GM18907 (cell line): ENCODE measurements at regions not wholly inside any gene's neighbourhood (a gene's known extent, or its start where the extent isn't known, plus 50 kb on each side); places are given as distances from the start of the nearest gene placed in this dataset.

ENCODE experiments used
- ATAC-seq: cut with Tn5 transposase; IDR thresholded peaks from one replicate; pipeline ENCODE4 v1.9.1; 2021; ENCODE audit warnings: mild to moderate bottlenecking, moderate library complexity; ENCODE audit not compliant: unreplicated experiment

DNA sequence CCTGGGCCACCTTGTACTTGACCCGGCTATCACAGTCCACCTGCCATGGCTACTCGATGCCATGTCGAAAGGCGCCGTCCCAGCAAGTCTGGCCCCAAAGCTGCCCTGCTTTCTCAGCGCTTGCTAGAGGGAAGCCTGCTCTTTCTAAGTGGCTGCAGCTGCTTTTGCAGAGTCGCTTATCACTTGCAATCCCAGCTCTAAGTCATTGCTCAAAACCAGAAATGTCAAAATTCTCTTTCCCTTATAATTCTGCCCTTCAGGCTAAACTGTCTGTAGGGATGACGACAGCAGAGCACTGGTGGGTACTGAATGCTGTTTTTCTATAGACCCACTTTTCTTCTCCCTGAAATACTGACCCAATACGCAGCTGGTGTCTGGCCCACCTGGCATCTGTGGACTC, 184.2 kb downstream of the ENGASE start:
- ATAC-seq = no peak

DNA sequence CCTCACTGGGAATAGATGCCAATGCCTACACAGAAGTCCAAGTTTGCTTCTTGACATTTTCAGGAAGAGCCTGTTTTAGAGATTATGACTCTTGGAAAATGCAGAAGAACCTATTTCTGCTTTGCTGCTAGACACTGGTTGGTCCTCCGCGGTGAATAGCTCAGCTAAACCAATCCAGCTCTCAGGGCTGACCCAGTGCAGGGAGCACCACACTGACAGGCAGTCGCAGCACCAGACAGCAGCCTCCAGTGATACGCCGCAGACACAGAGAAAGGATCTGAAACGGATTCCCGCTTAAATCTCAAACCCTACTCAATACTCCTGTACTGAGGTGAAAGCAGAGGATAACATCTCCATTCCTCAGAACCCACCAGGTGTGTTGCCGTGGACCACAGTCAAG, 183.4 kb downstream of the ENGASE start:
- ATAC-seq = no peak

DNA sequence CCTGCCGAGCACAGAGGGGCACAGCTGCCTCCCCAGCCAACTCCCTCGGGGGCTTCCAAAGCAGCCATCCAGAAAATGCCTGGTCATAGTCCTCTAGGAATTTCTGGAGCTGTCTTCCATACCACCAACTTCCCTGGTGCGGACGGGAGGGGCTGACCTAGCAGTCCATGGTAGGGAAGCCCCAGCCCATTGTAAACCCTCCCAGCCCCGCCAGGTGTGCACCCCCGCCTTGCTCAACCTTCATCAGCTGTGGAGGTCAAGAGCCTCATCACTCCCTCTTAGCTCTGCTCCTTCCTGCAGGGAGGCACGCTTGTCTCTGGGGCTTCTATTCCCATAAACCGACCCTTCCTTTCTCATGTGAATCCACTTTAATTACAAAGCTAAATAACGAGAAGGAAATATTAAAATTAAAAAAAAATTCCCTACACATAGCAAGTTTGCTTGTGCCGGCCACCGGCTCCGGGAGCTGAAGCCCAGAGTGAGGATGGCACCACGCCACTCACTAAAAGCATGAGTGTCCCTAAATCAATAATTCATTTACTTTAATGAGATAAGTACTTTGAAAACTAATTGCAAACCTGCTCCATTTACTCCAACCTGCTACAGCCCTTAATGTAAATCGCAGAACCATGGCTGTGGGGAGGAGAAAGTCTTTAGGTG, 181.4 kb downstream of the ENGASE start:
- ATAC-seq = no peak

DNA sequence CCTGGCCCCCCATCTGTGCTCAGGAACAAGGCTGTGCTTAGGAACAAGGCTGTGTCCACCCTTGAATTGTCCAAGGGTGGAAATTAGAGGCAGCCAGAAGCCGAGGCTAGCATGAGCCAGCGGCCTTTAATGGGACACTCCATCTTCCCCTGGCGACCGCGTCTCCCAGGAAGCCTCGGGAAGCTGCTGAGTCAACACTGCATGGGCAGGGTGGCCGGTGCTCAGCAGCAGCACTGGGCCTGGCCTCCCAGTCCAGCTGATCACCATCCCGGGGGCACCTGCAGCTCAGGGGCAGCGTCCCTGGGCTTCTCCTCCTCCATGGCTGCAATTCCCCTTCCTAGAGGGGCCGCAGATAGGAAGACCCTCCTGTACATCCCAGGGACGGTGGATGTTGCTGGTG, 180.8 kb downstream of the ENGASE start:
- ATAC-seq = no peak

DNA sequence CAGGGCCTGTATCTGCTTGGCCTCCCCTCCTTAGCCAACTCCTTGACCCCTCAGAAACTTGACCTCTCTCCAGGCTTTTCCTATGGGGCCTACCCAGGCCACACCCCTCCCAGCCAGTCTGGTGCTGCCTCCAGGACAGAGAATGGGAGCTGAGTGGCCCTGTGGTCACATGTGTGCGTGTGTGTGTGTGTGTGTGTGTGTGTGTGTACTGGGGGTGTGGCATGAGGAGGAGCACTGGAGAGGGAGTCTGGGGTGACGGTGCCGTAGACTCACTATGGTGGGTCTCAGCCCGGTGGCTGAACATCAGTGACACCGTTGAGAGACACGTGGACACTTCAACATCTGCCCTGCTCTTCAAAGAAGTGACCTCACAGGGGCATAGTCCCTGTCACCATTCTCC, 180.4 kb downstream of the ENGASE start:
- no peak for ATAC-seq

DNA sequence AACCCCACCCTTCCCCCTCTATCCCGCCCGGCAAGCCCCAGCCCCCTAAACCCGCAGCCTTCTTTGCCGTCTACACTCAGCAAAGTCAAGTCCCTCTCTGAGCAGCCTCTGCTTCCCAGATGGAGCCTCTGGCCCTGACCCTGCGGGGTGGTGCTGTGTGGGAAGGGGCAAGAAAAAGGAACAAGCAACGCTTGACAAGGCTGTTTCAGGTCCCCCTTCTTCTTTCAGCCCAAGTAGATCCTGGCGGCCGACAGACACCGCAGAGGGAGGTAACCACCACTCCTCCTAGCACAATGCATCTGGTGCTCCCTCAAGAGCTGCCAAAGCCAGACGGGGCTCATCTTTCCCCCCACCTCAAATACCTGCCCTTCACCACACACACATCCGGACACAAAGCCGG, 178.3 kb downstream of the ENGASE start:
- ATAC-seq = no peak

DNA sequence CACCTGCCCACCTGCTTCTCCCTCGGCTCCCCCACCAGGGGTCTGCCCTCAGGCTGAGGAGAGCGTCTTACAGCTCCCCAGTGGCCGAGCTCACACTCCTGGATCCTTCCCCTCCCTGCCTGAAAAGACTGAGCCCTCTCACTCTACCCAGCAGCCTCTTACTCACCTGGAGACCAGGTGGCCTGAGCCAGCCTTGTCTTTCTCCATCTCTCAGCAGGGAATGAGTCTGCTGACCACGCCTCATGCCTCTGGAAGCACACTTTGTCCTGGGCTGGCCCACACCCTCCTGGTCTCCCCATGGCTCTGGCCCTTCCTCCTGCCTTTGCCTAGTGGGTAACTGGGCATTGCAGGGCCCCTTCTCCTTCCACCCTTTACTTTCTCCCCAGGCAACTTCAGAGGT, 177.2 kb downstream of the ENGASE start:
- no peak for ATAC-seq

DNA sequence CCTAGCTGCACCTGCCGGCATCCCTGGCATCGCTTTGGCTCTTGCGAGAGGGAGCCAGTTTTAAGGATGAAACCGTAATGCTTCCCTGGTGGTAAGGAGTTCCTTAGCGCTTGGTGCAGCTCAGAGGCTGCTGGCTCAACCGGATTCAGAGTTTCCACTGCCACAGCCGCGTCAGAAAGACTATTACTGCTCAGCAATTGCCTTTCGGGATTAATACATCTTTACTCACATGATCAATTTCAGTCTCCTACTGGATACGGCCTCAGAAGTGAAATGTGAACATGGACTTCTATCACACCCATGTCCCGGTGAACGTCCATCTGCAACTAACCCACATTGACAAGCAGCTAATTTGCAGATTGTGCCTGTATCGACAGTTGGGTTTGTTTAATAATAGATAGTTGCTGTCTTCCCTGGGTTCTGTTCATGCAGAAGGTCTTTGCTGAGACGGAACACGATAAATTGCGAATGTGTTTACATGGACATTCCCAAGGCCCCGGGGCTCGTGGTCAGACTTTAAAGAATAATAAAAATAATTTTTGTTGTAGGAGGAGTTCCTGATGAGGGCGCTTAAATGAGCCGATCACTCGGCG, 175.4 kb downstream of the ENGASE start:
- ATAC-seq = no peak

DNA sequence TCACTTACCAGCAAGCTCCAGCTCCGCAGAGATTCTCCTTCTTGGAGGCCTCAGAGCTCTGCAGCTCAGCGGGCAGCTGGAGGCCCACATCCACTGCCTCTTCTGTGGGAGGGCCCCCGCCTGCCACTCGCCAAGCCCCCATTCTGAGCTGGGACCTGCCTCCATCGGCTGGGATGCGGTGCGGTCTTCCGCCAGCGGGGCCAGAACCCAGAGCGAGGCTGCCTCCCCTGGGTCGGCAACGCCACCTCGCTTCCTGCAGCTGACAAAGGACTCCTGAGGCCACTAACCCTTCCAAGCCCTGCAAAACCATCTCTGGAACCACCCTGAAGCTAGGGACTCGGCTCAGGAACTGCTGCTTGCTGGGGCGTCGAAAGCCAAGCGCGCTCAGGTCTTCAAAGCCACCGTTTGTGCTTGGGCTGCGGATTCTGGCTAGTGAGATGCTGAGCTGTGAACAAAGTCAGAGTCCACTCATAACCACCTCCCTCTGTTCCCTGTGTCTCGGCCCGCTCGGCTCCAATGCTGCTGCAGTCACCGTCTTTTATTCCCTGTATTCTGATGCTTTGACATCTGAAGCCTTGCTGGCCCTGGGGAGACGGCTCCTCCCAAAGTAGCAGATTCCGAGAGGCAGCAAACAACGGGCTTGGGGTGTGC, 174.3 kb downstream of the ENGASE start:
- no peak for ATAC-seq

DNA sequence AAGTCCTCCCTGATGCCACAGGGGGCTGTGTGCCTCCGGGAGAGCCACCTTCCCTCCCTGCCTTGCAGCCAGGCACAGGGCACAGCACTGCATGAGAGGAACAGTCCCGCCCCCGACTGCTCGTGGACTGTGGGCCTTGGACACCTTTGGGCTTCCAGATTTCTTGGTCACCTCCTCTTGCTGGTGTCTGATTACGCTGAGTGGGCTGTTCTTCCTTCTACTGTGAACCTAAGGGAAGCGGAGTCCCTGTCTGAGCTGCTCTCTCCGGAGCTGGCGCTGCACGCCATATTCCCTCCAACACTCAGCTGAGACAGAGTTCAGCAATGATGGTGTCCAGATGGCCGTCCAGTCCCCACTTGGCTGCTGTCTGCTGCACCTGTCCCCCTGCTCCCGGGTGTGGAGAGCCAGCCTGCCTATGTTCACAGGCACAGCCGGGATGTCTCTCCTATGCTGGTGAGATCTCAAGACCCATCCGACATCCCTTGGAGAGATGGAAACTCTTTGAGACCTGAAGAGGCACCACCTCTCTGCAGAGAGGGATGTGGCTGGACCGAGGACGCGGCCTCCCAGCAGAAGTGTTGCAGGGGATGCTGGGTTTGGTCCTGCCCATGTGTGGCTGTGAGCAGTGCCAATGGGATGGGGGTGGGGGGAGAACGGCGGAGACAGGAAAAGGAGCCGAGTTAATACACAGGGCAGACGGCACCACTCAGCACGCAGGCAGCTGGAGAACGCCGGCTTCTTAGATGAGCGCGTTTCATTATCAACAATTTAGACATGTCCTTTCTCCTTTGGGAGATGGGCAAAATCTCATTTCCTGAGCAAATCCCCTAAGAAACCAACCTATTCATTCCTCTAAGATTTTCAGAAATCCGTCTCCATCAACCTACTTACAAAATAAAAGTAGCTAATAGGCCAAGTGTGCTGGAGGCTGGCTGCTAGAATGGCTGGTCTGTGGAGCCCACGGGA, 171.9 kb downstream of the ENGASE start:
- no peak for ATAC-seq

DNA sequence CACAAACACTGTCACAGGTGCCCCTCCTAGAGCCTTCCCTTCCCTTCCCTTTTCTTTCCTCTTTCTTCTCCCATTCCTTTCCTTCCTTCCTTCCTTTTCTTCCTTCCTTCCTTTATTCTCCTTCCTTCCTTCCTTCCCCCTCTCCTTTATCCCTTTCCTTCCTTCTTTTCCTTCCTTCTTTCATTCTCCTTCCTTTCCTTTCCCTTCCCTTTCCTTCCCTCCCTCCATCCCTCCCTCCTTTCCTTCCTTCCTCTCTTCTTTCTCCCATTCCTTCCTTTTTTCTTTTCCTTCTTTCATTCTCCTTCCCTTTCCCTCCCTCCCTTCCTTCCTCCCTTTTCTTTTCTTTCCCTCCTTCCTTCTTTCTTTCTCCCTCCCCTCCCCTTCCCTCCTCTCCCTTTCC, 170.0 kb downstream of the ENGASE start:
- ATAC-seq = no peak

DNA sequence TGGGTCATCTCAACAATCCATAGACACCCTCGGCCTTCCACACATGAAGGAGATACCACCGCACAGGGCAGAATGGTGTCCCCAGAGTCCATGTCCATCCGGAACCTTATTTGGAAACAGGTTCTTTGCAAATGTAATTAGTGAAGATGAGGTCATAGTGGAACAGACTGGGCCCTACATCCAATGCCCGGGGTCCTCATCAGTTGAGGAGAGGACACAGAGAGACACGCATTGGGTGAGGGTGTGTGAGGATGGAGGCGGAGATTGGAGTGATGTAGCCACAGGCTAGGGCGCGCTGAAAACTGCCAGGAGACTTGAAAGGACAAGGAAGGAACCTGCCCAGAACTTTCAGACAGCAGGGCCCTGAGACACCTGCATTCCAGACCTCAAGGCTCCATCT, 169.4 kb downstream of the ENGASE start:
- no peak for ATAC-seq

DNA sequence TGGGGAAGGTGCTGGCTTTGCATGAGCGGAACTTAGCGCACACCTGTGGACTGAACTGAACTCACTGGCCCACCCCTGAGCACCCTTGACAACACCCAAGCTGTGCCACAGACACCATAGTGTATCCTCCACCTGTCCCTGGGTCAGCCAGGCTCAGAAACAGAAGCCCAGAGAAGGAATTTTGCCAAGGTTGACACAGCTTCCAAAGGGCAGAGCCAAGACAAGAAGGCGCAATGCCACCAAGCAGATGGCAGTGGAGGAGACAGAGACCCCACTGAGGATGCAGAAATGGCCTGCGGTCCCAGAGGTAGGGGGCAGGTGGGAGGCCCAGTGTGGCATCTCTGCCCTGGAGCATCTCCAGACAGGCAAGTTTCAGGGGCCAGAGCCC, 169.0 kb downstream of the ENGASE start:
- ATAC-seq = no peak

DNA sequence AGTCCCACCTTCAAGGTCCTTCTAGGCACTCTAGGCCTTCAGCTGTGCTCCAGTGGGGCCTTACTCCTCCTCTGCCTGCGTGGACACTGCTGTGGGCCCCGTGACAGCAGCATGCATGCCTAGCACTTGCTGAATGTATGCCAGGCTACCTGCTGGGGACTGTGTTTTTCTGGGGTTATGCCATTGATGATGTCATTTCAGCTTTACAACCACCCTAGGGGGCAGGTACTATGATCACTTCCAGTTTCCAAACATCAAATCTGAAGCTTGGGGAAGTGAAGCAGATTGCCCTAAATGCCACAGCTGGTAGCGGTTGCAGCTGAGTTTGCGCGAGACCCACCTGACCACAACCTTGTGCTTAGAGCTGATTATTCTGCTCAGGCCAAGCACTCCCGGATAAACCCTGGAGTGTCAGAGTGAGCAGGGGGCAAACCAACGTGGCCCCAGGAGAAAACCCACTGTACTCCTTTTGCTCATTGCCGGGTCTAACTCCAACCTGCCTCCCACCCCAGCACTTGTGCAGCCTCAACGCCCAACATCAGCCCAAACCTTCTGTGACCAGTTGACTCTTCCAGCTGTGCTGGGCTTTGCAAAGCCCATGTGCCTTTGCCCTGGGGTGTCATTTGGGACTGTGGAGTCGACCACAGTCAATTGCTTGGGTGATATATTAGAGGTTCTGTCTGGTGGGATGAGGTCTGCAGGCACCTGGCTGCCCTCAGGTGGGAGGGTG, 168.4 kb downstream of the ENGASE start:
- ATAC-seq = no peak

DNA sequence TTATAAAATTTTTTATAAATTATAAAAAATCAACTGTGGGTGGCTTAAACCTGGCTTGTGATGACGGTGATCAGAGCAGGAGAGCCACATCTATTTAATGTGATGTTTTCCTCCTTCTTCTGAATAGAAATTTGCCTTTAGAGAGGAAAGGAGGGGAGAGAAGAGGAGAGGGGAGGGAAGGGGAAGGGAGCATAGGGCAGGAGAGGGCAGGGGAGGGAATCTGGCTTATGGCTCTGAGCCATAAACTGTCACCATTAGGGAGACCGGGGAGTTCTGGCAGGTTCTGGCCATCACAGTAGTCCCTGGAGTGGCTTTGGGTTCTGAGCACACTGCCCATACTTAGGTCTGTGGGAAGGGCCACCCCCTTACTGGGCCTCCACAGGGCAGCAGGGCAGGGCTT, 167.8 kb downstream of the ENGASE start:
- ATAC-seq = no peak

DNA sequence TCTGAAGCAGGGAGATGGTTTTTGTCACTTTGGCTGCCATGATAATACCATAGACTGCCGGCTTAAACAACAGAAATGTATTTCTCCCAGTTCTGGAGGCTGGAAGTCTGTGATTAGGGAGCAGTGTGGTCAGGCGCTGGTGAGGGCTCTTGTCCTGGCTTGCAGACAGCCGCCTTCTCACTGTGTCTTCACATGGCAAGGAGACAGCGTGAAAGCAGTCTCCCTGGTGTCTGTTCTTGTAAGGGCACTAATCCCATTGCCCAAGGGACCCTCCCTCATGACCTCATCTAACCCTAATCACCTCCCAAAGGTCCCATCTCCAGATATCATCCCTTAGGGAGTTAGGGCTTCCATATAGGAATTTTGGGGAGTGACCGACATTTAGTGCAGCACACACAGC, 167.0 kb downstream of the ENGASE start:
- ATAC-seq = no peak

DNA sequence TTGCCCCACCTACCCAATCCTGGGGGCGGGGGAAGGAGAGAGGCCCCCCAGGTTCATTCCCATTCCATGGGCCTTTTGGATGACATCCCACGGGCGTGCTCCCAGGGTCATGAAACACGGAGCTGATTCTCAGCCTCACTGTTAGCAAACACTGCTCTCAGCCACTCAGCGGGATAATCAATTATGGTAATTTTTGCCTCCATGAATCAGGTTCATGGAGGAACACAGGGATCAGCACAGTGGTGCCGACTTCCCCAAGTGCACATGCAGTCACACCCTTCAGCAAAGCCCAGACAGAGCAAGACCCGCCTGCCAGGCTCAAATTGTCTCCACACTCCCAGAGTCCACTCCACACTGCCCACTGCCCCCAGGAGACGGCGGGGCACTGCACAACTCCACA, 164.6 kb downstream of the ENGASE start:
- ATAC-seq = no peak

DNA sequence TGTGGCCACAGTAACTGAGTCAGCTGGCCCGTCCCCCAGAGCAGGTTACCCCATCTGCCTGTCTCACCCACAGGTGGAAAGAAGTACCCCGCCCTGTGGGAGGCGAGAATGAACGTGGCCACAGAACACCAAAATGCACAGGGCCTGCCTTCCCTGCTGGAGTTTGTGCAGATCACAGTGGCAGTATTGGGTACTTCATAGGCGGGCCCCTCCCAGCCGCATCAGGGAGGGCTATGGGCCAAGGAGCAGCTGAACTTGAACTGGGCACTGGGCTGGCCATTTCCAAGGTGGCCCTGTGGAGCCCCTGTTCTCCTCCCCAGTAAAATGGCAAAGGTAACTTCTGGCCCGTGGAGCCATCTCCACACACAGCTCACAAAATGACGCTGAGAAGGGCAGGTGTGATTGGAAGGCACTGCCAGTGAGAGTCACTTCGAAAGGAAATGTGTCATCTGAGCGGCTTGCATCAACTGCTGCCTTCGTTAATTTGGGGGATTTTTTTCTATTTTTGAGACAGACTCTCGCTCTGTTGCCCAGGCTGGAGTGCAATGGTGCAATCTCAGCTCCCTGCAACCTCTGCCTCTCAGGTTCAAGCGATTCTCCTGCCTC, 162.9 kb downstream of the ENGASE start:
- no peak for ATAC-seq

DNA sequence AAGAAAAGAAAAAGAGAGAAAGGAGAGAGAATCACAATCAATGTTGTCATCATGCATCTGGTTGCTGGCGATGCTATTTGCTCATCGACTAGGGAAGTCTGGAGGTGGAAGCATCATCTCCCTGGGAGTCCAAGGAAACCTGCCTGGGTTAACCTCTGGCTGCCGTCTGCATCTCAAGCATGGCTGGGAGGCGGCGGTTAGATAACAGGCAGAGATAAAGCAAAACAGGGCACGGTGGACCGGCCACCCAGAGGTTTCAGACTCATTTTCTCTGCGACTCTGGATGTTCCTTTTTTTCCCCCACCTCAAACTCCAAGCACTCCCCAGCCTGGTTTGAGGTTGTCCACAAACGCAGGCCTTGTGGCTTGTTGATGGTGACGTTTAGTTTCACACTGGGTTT, 161.2 kb downstream of the ENGASE start:
- ATAC-seq = no peak

DNA sequence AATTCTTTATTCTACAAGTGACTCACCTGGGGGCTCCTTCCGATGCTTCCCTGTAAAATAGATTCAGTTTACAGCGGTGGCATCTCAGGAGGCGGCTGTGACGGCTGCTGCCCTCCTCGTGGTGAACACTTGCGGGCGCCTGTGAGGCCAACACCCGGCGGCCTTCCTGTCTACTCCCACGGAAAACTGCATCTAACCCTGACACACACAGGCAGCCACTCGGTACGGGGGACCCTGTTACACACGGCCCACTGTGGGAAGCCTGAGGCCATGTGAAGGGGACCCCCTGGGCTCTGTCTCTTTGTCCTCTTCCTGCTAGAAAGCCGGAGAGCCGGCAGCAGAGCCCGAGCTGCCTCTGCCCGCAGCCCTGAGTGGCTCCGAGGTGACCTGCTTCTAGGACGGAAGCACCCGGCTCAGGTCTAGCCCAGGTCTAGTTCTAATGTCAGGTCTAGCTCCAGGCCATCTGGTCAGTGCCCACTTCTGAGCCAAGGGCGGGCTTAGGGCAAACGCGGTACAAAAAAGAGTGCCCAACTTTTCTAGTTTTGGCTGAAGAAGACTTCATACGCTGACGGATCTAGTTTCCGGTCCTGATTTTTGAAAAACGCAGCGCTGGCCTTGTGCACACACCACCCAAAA, 159.4 kb downstream of the ENGASE start:
- ATAC-seq = no peak
